ENCODE measurements at regions not wholly inside any gene's neighbourhood (a gene's known extent, or its start where the extent isn't known, plus 50 kb on each side); places are given as distances from the start of the nearest gene placed in this dataset.

DNA sequence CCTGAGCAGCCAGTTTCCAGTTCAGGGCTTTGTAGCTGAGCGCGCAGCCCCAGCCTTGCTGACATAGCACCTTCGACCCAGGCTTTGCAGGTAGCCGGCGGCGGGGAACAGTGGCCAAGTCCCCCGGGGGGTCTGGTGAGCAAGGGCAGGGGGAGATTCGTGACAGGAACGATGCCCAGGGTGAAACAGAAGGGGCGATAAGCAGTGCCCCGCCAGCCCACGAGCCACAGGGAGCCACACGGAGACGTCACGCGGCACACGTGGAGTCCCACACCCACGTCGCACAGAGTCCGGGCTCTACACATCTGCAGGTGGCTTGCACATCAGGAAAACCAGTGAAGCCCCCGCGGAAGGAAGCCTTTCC, 127.2 kb downstream of the SOX1 start:
- Histone ChIP-seq H3K27me3 (ENCODE audit: low read depth) (peaks cover 24% of the 10 kb centered on the region), H3K4me1 (no peaks in the 10 kb centered on the region), H3K9me3 (replicated peaks) (peaks cover 30% of the 10 kb centered on the region), H3K4me3 (no peak overlapping the region), H3K36me3 (no peaks in the 10 kb centered on the region), H3K27ac (replicated peaks) (no peak overlapping the region)
- no peak for DNase-seq
- intact Hi-C loops (cut with micrococcal nuclease): no loop called here
- TF ChIP-seq CTCF (IDR thresholded peaks at IDR 0.05; ENCODE audit: borderline replicate concordance): no peak

GRCh38 chr13:112194579-112194978, 127.6 kb downstream of the SOX1 start:
- no peak for TF ChIP-seq CTCF (IDR thresholded peaks at IDR 0.05; ENCODE audit: borderline replicate concordance)
- H3K4me3 ChIP-seq: no peak overlapping the region
- no peaks in the 10 kb centered on the region for H3K4me1 ChIP-seq
- H3K36me3 ChIP-seq: no peaks in the 10 kb centered on the region
- intact Hi-C loops (cut with micrococcal nuclease): no loop called here
- no peak for DNase-seq
- peaks cover 30% of the 10 kb centered on the region for H3K9me3 ChIP-seq (replicated peaks)
- H3K27ac ChIP-seq (replicated peaks): no peak overlapping the region
- H3K27me3 ChIP-seq (ENCODE audit: low read depth): peaks cover 25% of the 10 kb centered on the region

DNA sequence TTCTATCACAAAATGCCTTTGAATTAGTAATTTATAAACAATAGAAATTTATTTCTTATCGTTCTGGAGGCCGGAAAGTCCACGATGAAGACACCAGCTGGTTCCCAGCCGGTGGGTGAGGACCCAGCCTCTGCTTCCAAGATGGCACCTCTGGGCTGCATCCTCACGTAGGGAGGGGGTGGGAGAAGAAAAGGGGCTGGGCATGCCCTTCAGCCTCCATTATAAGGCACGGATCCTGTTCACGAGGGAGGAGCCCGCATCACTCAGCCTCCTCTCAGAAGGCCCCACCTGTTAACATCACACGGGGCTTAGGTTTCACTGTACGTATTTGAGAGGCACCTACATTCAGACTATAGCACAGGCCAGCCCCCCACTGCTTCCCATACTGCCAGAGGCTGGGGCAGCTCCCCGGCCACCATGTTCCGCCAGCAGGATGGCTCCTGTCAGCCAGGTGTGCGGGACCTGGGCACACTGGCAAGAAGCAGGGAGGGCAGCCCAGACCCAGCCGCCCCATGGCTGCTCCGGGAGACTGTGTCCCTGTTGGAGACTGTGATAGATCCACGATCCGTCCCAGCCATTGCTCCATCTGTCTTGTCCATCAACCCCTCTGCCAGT, 131.6 kb downstream of the SOX1 start:
- peaks cover 4% of the 10 kb centered on the region for H3K9me3 ChIP-seq (replicated peaks)
- no peaks in the 10 kb centered on the region for H3K36me3 ChIP-seq
- H3K4me3 ChIP-seq: no peak overlapping the region
- intact Hi-C loops (cut with micrococcal nuclease): no loop called here
- H3K27me3 ChIP-seq (ENCODE audit: low read depth): peaks cover 65% of the 10 kb centered on the region
- no peaks in the 10 kb centered on the region for H3K4me1 ChIP-seq
- DNase-seq: no peak
- H3K27ac ChIP-seq (replicated peaks): no peak overlapping the region
- no peak for TF ChIP-seq CTCF (IDR thresholded peaks at IDR 0.05; ENCODE audit: borderline replicate concordance)

DNA sequence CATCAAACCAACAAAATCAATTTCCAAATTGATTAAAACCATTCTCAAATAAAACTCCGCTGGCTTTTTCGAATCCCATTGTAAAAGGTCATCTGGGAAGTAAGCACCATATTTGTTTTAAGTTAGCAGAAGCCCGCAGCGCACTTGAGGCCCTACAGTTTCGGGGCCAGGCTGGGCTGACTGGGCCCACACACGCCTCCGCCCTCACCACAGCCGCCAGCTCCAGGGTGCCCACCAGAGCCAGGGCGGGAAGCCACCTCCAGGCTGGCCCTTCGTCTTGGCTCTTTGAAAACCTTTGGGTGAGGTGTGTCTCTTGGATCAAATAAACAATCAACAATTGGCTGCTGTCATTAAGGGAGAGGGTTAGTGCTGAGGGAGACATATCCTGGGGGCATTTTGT, 133.3 kb downstream of the SOX1 start:
- H3K27ac ChIP-seq (replicated peaks): no peak overlapping the region
- no peak for TF ChIP-seq CTCF (IDR thresholded peaks at IDR 0.05; ENCODE audit: borderline replicate concordance)
- DNase-seq: no peak
- intact Hi-C loops (cut with micrococcal nuclease): no loop called here
- no peak overlapping the region for H3K4me3 ChIP-seq
- H3K9me3 ChIP-seq (replicated peaks): no peaks in the 10 kb centered on the region
- no peaks in the 10 kb centered on the region for H3K36me3 ChIP-seq
- peaks cover 76% of the 10 kb centered on the region for H3K27me3 ChIP-seq (ENCODE audit: low read depth)
- peaks cover 10% of the 10 kb centered on the region for H3K4me1 ChIP-seq

GRCh38 chr13:112202266-112202665, 135.3 kb downstream of the SOX1 start:
- no peak for DNase-seq
- intact Hi-C loops (cut with micrococcal nuclease): no loop called here
- TF ChIP-seq CTCF (IDR thresholded peaks at IDR 0.05; ENCODE audit: borderline replicate concordance): no peak
- Histone ChIP-seq H3K4me1 (peaks cover 22% of the 10 kb centered on the region), H3K27me3 (ENCODE audit: low read depth) (peaks cover 96% of the 10 kb centered on the region), H3K9me3 (replicated peaks) (no peaks in the 10 kb centered on the region), H3K36me3 (no peaks in the 10 kb centered on the region), H3K27ac (replicated peaks) (no peak overlapping the region), H3K4me3 (no peak overlapping the region)

Measured in left ventricle myocardium inferior (tissue), 1 donor.